HCT116 (cell line): ENCODE measurements at regions not wholly inside any gene's neighbourhood (a gene's known extent, or its start where the extent isn't known, plus 50 kb on each side); places are given as distances from the start of the nearest gene placed in this dataset.

ENCODE experiments used
- ATAC-seq: fragments of 200-7000 bp; cut with Tn5 transposase; 2 replicates; pipeline ENCODE4 v1.9.1; 2020; ENCODE audit warnings: mild to moderate bottlenecking, moderate library complexity
- BruUV-seq: library from RNA; stranded (reverse); fragments of 400-500 nt; replicated peaks from 2 replicates; lab custom pipeline; 2021; lab: Mats Ljungman, UMichigan
- CTCF ChIA-PET: fragments of 300-600 bp; sonication (Branson Sonifier 250); formaldehyde crosslinking; loops from one replicate; lab custom pipeline; 2021; ENCODE audit warnings: antibody characterized with exemption; lab: Charles Lee
- POLR2A ChIA-PET: fragments of 300-600, 350-600 bp; sonication (Branson Sonifier 250); formaldehyde crosslinking; loops from one replicate; lab custom pipeline; 2021; ENCODE audit warnings: antibody characterized with exemption; lab: Charles Lee
- RAD21 ChIA-PET, 2 experiments: fragments of 300-600 bp; sonication (Branson Sonifier 250); formaldehyde crosslinking; loops; one replicate each; lab custom pipeline; 2023; ENCODE audit warnings: low total read pairs in 2 of 2; ENCODE audit not compliant: uncharacterized antibody in 2 of 2, unreplicated experiment in 2 of 2, low non-redundant PET in 1 of 2; lab: Charles Lee
- DNase-seq: peaks from one replicate; pipeline ENCODE4 v3.0.0-alpha.2; 2010; ENCODE audit warnings: low read depth, low spot score
- H2AFZ ChIP-seq: fragments of 200-600 bp; shearing (Covaris generic), sonication (generic); 2 replicates; pipeline ENCODE4 v1.6.1; 2017; ENCODE audit warnings: low read depth, mixed run types, mixed read lengths, antibody characterized with exemption, low read length; ENCODE audit not compliant: poor library complexity, severe bottlenecking
- H3K27ac ChIP-seq: 2 replicates; pipeline ENCODE4 v1.5.1; 2012; ENCODE audit warnings: low read depth, low read length
- H3K27me3 ChIP-seq: fragments of 200-600 bp; sonication (generic); 2 replicates; pipeline ENCODE4 v1.6.1; 2016; ENCODE audit warnings: mixed run types, low read length, mixed read lengths; ENCODE audit not compliant: insufficient read depth
- H3K36me3 ChIP-seq, 2 experiments: fragments of 200-500 bp in 1 of 2; fragments of 200-600 bp in 1 of 2; sonication (Bioruptor generic) in 1 of 2; sonication (generic) in 1 of 2; 2 replicates each; pipeline versions ENCODE4 v1.5.1 to v1.6.1; 2014 to 2016; ENCODE audit warnings: low read length in 2 of 2, inconsistent platforms in 1 of 2, mixed read lengths in 1 of 2, mixed run types in 1 of 2; ENCODE audit not compliant: insufficient read depth in 2 of 2, control insufficient read depth in 1 of 2
- H3K4me1 ChIP-seq, 2 experiments: fragments of 200-600 bp in 1 of 2; sonication (generic) in 1 of 2; 2 replicates each; pipeline versions ENCODE4 v1.5.1 to v1.6.1; 2012 to 2017; ENCODE audit warnings: low read length in 2 of 2, inconsistent platforms in 1 of 2, mild to moderate bottlenecking in 1 of 2, mixed read lengths in 1 of 2, mixed run types in 1 of 2, moderate library complexity in 1 of 2; ENCODE audit not compliant: insufficient read depth in 2 of 2, control insufficient read depth in 1 of 2
- H3K4me2 ChIP-seq: fragments of 200-600 bp; sonication (generic); 2 replicates; pipeline ENCODE4 v1.6.1; 2017; ENCODE audit warnings: mixed run types, low read length, mixed read lengths
- H3K4me3 ChIP-seq, 2 experiments: fragments of 200-600 bp in 1 of 2; sonication (generic) in 1 of 2; replicated peaks in 1 of 2; 2 replicates each; pipeline ENCODE4 v1.5.1; 2011 to 2016; ENCODE audit warnings: low read length in 2 of 2, control low read depth in 1 of 2, low read depth in 1 of 2, mild to moderate bottlenecking in 1 of 2, mixed read lengths in 1 of 2, mixed run types in 1 of 2
- H3K79me2 ChIP-seq: fragments of 200-600 bp; sonication (generic); 2 replicates; pipeline ENCODE4 v1.6.1; 2017; ENCODE audit warnings: mild to moderate bottlenecking, mixed run types, low read length, moderate library complexity, mixed read lengths; ENCODE audit not compliant: insufficient read depth
- H3K9ac ChIP-seq: fragments of 200-600 bp; sonication (generic); 2 replicates; pipeline ENCODE4 v1.6.1; 2016; ENCODE audit warnings: low read length, mixed read lengths
- H3K9me2 ChIP-seq: fragments of 200-600 bp; sonication (generic), shearing (Covaris generic); 2 replicates; pipeline ENCODE4 v1.6.1; 2017; ENCODE audit warnings: mixed run types, mild to moderate bottlenecking, moderate library complexity; ENCODE audit not compliant: insufficient read depth
- H3K9me3 ChIP-seq, 2 experiments: fragments of 200-500 bp in 1 of 2; fragments of 200-600 bp in 1 of 2; sonication (Bioruptor generic) in 1 of 2; sonication (generic) in 1 of 2; 2 replicates each; pipeline ENCODE4 v1.6.1; 2014 to 2017; ENCODE audit warnings: low read length in 2 of 2, mixed read lengths in 2 of 2, inconsistent platforms in 1 of 2, low read depth in 1 of 2, mild to moderate bottlenecking in 1 of 2, mixed run types in 1 of 2, moderate library complexity in 1 of 2; ENCODE audit not compliant: control insufficient read depth in 1 of 2, insufficient read depth in 1 of 2
- H4K20me1 ChIP-seq: fragments of 200-600 bp; sonication (generic), shearing (Covaris generic); 2 replicates; pipeline ENCODE4 v1.6.1; 2017; ENCODE audit warnings: mixed run types, mild to moderate bottlenecking, moderate library complexity; ENCODE audit not compliant: insufficient read depth
- CBX3 ChIP-seq: IDR thresholded peaks from 2 replicates; pipeline ENCODE4 v1.6.1; 2012; ENCODE audit warnings: low read depth
- ELF1 ChIP-seq: IDR thresholded peaks from 2 replicates; pipeline ENCODE4 v1.6.1; 2012; ENCODE audit warnings: low read depth, borderline replicate concordance
- ZFX ChIP-seq: fragments of 450-650 bp; IDR thresholded peaks from 2 replicates; pipeline ENCODE4 v1.6.1; 2017
- intact Hi-C: fragments of 100-400 bp; cut with micrococcal nuclease; formaldehyde crosslinking; loops from 2 replicates; pipeline ENCODE4 v1.10.0; 2022
- TF ChIP-seq, protein P1 (sequence below): IDR thresholded peaks from 2 replicates; pipeline ENCODE4 v1.6.1; 2012

DNA sequence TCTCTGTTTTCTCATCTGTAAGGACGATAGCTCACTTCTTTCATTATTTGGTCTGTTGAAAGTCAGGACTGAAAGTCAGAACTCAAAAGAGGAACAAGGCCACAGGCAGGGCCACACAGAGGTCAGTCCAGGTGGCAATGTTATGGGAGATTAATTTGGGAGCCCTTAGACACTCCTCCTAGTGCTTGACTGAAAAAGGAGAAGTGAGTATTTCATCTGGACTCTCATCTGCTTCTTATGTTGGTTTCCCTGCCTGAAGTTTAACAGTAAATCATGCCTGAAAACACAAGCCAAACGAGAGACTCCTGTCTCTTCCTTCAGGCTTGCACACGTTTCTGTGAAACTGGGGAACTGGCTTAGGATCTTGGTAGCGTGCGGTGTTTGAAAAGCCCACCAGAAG, 248.5 kb downstream of the BUB3 start:
- ChIA-PET RAD21 (no interaction called here), POLR2A (no interaction called here), CTCF (no interaction called here)
- Histone ChIP-seq H3K79me2 (no peaks in the 10 kb centered on the region), H3K27me3 (no peaks in the 10 kb centered on the region), H2AFZ (no peak overlapping the region), H3K4me3 (no peak overlapping the region), H3K9me2 (no peaks in the 10 kb centered on the region), H3K9me3 (peaks cover 9 to 17% of the 10 kb centered on the region in 2 experiments; a peak in 3 of 4 replicates), H3K9ac (no peak overlapping the region), H3K36me3 (no peaks in the 10 kb centered on the region), H3K27ac (no peak overlapping the region), H4K20me1 (no peaks in the 10 kb centered on the region), H3K4me1 (no peaks in the 10 kb centered on the region), H3K4me2 (no peak overlapping the region)
- DNase-seq, result no peak
- ATAC-seq, result no peak
- BruUV-seq, result no TSS peak
- intact Hi-C loops, result no loop called here
- TF ChIP-seq, protein P1, sequence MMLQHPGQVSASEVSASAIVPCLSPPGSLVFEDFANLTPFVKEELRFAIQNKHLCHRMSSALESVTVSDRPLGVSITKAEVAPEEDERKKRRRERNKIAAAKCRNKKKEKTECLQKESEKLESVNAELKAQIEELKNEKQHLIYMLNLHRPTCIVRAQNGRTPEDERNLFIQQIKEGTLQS, result no peak
- TF ChIP-seq ZFX, result no peak

DNA sequence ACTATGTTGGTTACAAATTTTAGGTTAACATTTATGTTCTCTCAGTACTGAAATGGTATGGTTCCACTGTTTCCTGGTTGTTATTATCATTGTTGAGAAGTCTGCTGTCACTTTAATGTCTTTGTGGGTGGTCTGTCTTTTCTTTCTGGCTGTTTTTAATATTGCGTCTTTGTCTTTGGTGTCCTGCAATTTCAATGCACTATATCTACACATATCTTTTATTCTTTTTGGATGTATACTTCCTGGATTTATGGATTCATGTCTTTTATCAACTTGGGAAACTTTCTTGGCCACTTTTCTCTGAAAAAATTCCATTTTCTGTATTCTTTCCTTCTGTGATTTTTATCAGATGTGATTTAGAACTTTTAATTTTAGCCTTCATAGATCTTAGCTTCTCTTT, 250.2 kb downstream of the BUB3 start:
- Histone ChIP-seq H3K9me2 (no peaks in the 10 kb centered on the region), H3K27ac (no peak overlapping the region)
- no peak for TF ChIP-seq ELF1
- 0 out of 2 replicates have a peak, but pooled peaks have one; percentile 51 for TF ChIP-seq CBX3

More for the DNA sequence above, 250.2 kb downstream of the BUB3 start:
- H3K27me3 ChIP-seq, result no peaks in the 10 kb centered on the region
- no peak overlapping the region for H2AFZ ChIP-seq
- H3K79me2 ChIP-seq, result no peaks in the 10 kb centered on the region
- H3K4me3 ChIP-seq, result no peak overlapping the region
- H3K9ac ChIP-seq, result no peak overlapping the region
- peaks cover 9 to 17% of the 10 kb centered on the region in 2 experiments; a peak in 3 of 4 replicates for H3K9me3 ChIP-seq
- no TSS peak for BruUV-seq
- ChIA-PET RAD21 (no interaction called here), POLR2A (no interaction called here), CTCF (no interaction called here)
- intact Hi-C loops, result no loop called here
- no peaks in the 10 kb centered on the region for H3K36me3 ChIP-seq
- no peaks in the 10 kb centered on the region for H3K4me1 ChIP-seq
- H4K20me1 ChIP-seq, result no peaks in the 10 kb centered on the region
- DNase-seq (no peak), ATAC-seq (no peak)
- H3K4me2 ChIP-seq, result no peak overlapping the region
